ENCODE measurements at regions not wholly inside any gene's neighbourhood (a gene's known extent, or its start where the extent isn't known, plus 50 kb on each side); places are given as distances from the start of the nearest gene placed in this dataset.

- no peak for DNase-seq (ENCODE audit: low spot score)
Measured at GRCh38 chr13:104314926-104315535, 1248.8 kb upstream of the SLC10A2 start.

GRCh38 chr13:104314321-104314720 lies 1248.1 kb upstream of the SLC10A2 start:
- DNase-seq (ENCODE audit: low spot score) = no peak

GRCh38 chr13:104310861-104311260 lies 1244.6 kb upstream of the SLC10A2 start:
- no peak for DNase-seq (ENCODE audit: low spot score)

GRCh38 chr13:104309431-104309830 lies 1243.2 kb upstream of the SLC10A2 start:
- no peak for DNase-seq (ENCODE audit: low spot score)

- no peak for DNase-seq (ENCODE audit: low spot score)
Measured at GRCh38 chr13:104301171-104301975, 1235.2 kb upstream of the SLC10A2 start.

- no peak for DNase-seq (ENCODE audit: low spot score)
Measured at GRCh38 chr13:104297075-104297474, 1230.9 kb upstream of the SLC10A2 start.

GRCh38 chr13:104296286-104296685 lies 1230.1 kb upstream of the SLC10A2 start:
- no peak for DNase-seq (ENCODE audit: low spot score)

- no peak for DNase-seq (ENCODE audit: low spot score)
Measured at GRCh38 chr13:104295537-104295936, 1229.3 kb upstream of the SLC10A2 start.

GRCh38 chr13:104289400-104289799 lies 1223.2 kb upstream of the SLC10A2 start:
- no peak for DNase-seq (ENCODE audit: low spot score)

- DNase-seq (ENCODE audit: low spot score) = no peak
Measured at GRCh38 chr13:104288496-104288895, 1222.3 kb upstream of the SLC10A2 start.

GRCh38 chr13:104286566-104287290 lies 1220.5 kb upstream of the SLC10A2 start:
- DNase-seq (ENCODE audit: low spot score) = no peak

GRCh38 chr13:104281910-104282309 lies 1215.7 kb upstream of the SLC10A2 start:
- no peak for DNase-seq (ENCODE audit: low spot score)

- no peak for DNase-seq (ENCODE audit: low spot score)
Measured at GRCh38 chr13:104270731-104271130, 1204.5 kb upstream of the SLC10A2 start.

- no peak for DNase-seq (ENCODE audit: low spot score)
Measured at GRCh38 chr13:104267206-104267811, 1201.1 kb upstream of the SLC10A2 start.

- DNase-seq (ENCODE audit: low spot score) = peak; percentile 88
Measured at GRCh38 chr13:104256701-104257100, 1190.5 kb upstream of the SLC10A2 start.

GRCh38 chr13:104253063-104253680 lies 1187.0 kb upstream of the SLC10A2 start:
- DNase-seq (ENCODE audit: low spot score) = no peak

- no peak for DNase-seq (ENCODE audit: low spot score)
Measured at GRCh38 chr13:104251931-104252330, 1185.7 kb upstream of the SLC10A2 start.

GRCh38 chr13:104246955-104247354 lies 1180.7 kb upstream of the SLC10A2 start:
- DNase-seq (ENCODE audit: low spot score) = no peak

- DNase-seq (ENCODE audit: low spot score) = no peak
Measured at GRCh38 chr13:104206450-104207044, 1140.3 kb upstream of the SLC10A2 start.

- no peak for DNase-seq (ENCODE audit: low spot score)
Measured at GRCh38 chr13:104204177-104204576, 1138.0 kb upstream of the SLC10A2 start.

- no peak for DNase-seq (ENCODE audit: low spot score)
Measured at GRCh38 chr13:104198801-104199200, 1132.6 kb upstream of the SLC10A2 start.

GRCh38 chr13:104196611-104197010 lies 1130.4 kb upstream of the SLC10A2 start:
- DNase-seq (ENCODE audit: low spot score) = no peak

All from cerebellar cortex (tissue), 1 donor.